Fibroblast of villous mesenchyme (primary cell): ENCODE measurements at regions not wholly inside any gene's neighbourhood (a gene's known extent, or its start where the extent isn't known, plus 50 kb on each side); places are given as distances from the start of the nearest gene placed in this dataset.

Source experiments
- DNase-seq: peaks from one replicate; pipeline ENCODE4 v3.0.0-alpha.2; 2010; ENCODE audit warnings: low read depth
- H3K4me3 ChIP-seq: 2 replicates; pipeline ENCODE4 v1.5.1; 2011; ENCODE audit warnings: low read depth, mild to moderate bottlenecking, low read length
- CTCF ChIP-seq: IDR thresholded peaks from 2 replicates; pipeline ENCODE4 v1.5.1; 2012; ENCODE audit warnings: low read depth, mild to moderate bottlenecking, low read length; ENCODE audit not compliant: insufficient read depth

DNA sequence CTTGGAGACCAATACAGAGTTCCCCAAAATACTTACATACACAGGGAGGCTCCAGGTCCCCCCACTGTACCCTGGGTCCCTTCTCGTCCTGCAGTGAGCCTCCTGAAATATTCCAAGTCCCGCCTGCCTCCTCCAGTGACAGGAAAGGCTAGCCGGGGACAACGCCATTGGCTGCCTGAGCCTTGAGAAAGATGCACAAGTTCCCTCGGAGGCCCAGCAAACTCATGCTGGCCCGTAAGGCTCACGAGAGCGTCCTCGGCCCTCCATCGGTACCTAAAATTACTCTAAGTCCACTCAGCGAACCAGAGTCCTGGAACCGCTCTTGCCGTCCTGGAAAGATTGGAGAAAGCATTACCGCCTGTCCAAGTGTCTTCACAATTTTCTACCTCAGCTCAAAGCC lies 228.6 kb downstream of the ADAM29 start:
- no peak for TF ChIP-seq CTCF
- DNase-seq = no peak
- H3K4me3 ChIP-seq = no peak overlapping the region

GRCh38 chr4:175147233-175147632 lies 229.1 kb downstream of the ADAM29 start:
- no peak for DNase-seq
- no peak overlapping the region for H3K4me3 ChIP-seq
- no peak for TF ChIP-seq CTCF

GRCh38 chr4:175166020-175166419 lies 247.9 kb downstream of the ADAM29 start:
- no peak overlapping the region for H3K4me3 ChIP-seq
- no peak for TF ChIP-seq CTCF

DNA sequence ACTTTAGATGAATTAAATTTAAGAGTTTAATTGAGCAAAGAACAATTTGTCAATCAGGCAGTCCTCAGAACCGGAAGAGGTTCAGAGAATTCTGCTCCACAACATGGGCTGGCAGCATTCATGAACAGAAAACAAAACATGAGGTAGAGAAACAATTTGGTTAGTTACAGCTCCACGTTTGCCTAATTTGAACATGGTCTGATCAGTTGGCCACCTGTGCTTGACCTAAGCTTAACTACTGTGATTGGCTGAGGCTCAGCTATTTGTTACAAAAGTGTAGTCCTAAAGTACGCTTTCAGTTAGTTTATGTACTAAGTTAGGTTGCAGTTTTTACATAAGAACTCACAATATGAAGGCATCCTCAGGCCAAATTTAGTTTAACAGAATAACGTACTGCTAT lies 258.6 kb downstream of the ADAM29 start:
- no peak for TF ChIP-seq CTCF
- no peak overlapping the region for H3K4me3 ChIP-seq
- DNase-seq = no peak

More at GRCh38 chr4:175166020-175166419, 247.9 kb downstream of the ADAM29 start:
- DNase-seq = no peak

DNA sequence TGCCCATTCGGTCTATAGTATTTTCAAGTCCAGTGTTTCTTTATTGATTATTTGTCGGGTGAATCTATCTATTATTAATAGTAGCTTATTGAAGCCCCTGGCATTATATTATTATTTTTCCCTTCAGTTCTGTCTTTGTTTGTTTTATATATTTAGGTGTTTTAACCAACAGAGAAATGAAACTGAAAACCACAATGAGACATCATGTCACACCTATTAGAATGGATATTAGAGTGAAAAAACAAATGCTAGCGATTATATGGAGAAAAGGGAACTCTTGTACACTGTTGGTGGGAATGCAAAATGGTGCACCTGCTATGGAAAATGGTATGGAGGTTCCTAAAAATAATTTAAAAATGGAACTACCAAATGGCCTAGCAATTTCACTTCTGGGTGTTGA lies 272.5 kb downstream of the ADAM29 start:
- no peak for DNase-seq
- TF ChIP-seq CTCF = no peak
- H3K4me3 ChIP-seq = no peak overlapping the region

- no peak for DNase-seq
- no peak for TF ChIP-seq CTCF
- H3K4me3 ChIP-seq = no peak overlapping the region
Observed at GRCh38 chr4:175198056-175198455, 279.9 kb downstream of the ADAM29 start.

DNA sequence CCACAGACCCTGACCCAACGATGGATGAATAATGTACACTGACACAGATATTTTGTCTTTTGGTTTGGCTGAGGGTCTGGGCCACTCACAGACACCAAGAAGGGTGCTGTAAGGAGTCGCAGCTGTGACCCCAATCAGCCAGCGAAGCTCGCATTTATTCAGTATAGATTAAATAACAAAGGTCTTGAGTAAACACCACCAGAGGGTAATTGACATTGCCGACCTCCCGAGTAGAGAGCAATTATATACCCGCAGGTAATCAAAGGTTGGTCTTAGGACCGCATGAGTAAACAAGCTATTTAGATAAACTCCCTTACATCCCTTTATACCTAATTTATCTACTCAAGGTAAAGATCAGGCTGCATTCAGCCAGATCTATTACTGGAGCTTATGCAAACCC lies 297.1 kb downstream of the ADAM29 start:
- TF ChIP-seq CTCF = no peak
- no peak for DNase-seq
- H3K4me3 ChIP-seq = no peak overlapping the region
